GM18499 (cell line): ENCODE measurements at regions not wholly inside any gene's neighbourhood (a gene's known extent, or its start where the extent isn't known, plus 50 kb on each side); places are given as distances from the start of the nearest gene placed in this dataset.
A peak's percentile ranks its signal among the peaks of the same experiment; 100 is the strongest.
"Not testable (repeated sequence)": the region's sequence is repeated elsewhere in the genome, so short reads cannot be mapped to it uniquely, and the experiment has no call there.

ENCODE experiments used
- ATAC-seq: cut with Tn5 transposase; IDR thresholded peaks from one replicate; pipeline ENCODE4 v1.9.1; 2021; ENCODE audit warnings: moderate number of reproducible peaks; ENCODE audit not compliant: insufficient read depth, unreplicated experiment

DNA sequence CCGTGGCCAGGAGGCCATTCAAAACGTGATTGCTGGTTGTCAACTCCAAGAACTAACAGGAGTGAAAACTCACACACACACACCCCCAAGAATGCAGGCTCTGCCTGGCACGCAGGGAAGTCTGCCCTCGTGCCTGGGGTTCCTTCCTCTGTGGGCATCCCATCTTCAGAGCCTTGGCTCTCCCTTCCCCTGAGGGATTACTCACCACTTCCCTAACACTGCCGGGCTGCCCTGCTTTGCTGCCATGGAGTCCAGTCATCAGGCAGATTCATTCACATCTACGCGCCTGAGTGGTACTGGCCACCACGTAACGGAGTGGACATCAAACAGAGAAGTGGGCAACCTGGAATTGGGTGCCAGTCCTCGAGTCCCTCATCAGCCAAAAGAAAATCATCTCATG is 120.7 kb upstream of the TMEM45B start:
- no peak for ATAC-seq

GRCh38 chr11:129695571-129696308 is 119.9 kb upstream of the TMEM45B start:
- peak; percentile 54 for ATAC-seq

- ATAC-seq = no peak
Observed at GRCh38 chr11:129696309-129696989, 119.2 kb upstream of the TMEM45B start.

- ATAC-seq = no peak
Observed at GRCh38 chr11:129698212-129698611, 117.4 kb upstream of the TMEM45B start.

- no peak for ATAC-seq
Observed at GRCh38 chr11:129699711-129700304, 115.8 kb upstream of the TMEM45B start.

DNA sequence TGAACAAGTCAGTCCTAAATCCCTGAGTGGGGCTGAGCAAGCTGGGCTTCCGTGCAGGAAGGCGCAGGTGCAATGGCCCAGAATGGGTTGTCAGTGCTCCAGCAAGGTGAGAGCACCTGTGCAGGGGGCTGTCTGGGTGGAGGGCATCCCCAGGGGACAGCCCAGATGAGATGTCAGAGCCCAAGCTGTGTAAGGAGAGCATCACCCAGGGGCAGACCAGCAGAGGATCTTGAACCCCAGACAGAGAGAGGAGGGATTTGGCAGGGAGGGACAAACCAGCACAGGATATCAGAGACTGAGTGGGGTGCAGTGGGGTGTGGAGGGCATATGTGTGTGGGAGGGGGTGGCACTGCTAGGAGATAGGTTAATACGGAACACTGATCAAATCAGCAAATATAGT is 114.9 kb upstream of the TMEM45B start:
- ATAC-seq = no peak

DNA sequence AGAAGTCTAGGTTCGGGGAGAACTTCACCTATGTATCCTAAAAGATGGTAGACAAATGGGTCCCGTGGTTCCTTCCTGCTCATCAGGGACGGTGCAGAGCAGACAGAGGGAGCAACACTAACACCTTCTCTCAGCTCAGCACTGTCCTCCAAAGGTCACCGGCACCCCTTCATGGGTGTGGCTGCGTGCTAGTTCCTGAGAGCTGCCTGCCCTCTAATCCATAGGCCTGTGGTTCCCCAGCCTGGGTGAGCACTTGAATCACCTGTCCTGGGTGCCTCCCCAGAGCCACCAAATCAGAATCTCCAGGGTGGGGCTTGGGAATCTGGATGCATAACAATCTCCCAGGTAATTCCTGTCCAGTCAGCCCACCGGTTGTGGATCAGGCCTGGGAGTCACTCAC is 113.9 kb upstream of the TMEM45B start:
- no peak for ATAC-seq

GRCh38 chr11:129702410-129703398 is 112.9 kb upstream of the TMEM45B start:
- ATAC-seq = no peak

GRCh38 chr11:129703846-129704245 is 111.8 kb upstream of the TMEM45B start:
- no peak for ATAC-seq

GRCh38 chr11:129704831-129705230 is 110.8 kb upstream of the TMEM45B start:
- ATAC-seq = no peak

GRCh38 chr11:129705341-129705740 is 110.3 kb upstream of the TMEM45B start:
- no peak for ATAC-seq

- ATAC-seq = no peak
Observed at GRCh38 chr11:129705933-129706332, 109.7 kb upstream of the TMEM45B start.

DNA sequence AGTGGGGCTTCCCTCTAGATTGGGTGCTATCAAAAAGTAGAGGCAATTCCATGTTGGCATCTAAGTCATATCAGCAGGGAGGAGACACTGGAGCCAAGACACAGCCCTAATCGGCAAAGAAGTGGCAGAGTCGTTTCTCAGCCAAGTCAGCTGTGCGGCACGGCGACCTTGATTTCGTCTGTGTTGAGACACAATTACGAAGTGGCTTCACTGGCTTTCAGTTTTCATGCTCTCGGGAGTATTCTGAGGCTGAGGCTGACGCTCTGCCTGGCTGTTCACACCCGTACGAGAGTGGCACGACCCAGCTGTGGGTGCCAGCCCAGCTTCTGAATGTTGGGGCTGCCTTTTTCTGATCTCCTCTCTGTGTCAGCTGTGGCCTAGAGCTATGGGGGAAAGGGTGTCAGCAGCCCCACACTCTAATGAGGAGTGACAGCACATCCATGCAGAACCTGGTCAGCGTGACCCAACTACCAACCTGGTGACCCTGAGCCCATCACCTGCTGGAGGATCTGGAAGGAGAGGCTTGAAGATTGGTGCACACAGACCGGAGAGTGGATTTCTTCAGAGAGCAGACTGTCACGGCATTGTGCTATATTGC is 105.7 kb upstream of the TMEM45B start:
- ATAC-seq = no peak

- ATAC-seq = no peak
Observed at GRCh38 chr11:129710423-129710822, 105.2 kb upstream of the TMEM45B start.

DNA sequence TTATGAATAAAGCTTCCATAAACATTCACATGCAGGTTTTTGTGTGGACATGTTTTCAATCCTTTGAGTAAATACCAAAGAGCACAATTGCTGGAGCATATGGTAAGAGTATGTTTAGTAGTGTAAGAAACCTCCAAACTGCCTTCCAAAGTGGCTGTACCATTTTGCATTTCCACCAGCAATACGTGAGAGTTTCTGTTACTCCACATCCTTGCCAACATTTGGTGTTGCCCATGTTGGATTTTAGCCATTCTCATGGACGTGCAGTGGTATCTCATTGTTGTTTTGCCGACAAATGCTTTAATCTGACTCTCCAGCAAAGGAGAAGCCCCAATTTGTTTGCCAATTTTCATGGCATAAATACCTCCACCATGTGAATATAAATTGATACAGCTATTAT is 103.9 kb upstream of the TMEM45B start:
- no peak for ATAC-seq

- not testable (repeated sequence) for ATAC-seq
Observed at GRCh38 chr11:129712486-129713240, 103.0 kb upstream of the TMEM45B start.

DNA sequence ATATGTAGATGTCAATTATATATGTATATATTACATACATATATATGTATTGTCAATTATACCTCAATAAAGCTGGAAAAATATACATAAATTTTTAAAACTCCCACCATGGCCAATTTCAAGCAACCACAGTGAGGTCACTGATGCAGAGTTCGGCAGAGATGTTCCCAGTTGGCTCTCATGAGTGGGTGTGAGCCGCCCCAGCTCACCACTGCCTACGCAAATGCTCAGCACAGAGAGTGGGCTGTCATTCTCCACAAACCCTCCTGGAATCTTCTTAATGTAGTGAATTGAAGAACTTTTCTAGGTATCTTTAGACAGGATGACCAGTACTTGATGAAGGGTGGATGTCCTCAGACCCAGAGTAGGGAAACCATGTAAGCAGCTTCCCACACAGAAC is 96.6 kb upstream of the TMEM45B start:
- no peak for ATAC-seq

DNA sequence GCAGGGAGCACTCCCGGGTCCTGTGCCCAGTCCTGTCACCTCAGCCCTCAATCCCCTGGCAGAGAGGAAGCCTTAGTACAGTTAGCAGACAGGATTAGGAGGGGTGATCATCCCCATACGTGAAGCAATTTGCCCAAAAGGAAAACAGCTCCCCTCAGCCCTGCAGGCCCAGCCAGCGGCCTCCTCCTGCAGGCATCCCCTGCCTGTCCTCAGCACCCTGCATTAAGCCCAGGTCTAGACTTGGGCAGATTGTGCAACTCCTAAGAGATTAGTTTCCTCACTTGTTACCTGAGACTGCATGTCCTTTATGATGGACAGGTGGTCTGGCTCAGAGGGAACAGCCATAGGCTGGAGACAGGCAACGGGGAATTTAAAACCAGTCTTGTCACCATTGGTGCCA is 95.5 kb upstream of the TMEM45B start:
- no peak for ATAC-seq

DNA sequence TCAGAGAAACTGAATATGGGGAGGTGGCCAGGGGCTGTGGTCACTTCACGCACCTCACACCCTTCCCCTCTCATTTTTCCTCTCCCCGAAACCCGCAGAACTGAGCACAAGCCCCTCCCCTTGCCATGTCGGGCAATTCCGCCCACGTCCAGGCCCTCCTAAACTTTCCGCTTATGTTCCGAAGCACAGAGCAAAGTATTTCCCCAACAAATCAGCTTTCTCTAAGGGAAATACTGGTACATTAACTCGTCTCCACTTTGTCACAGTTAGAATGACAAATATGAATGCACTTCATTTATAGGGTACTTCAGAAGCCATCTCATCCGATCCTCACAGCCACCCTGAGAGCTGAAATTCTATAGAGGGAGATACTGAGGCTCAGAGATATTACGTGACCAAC is 94.7 kb upstream of the TMEM45B start:
- ATAC-seq = no peak
